GM12878 (cell line): ENCODE measurements at regions not wholly inside any gene's neighbourhood (a gene's known extent, or its start where the extent isn't known, plus 50 kb on each side); places are given as distances from the start of the nearest gene placed in this dataset.

ENCODE experiments used
- ATAC-seq: fragments of 200-7000 bp; cut with Tn5 transposase; 3 replicates; pipeline ENCODE4 v1.9.1; 2020; ENCODE audit warnings: mild to moderate bottlenecking, moderate library complexity
- BruUV-seq: library from RNA; stranded (reverse); fragments of 400-500 nt; replicated peaks from 2 replicates; lab custom pipeline; 2021; lab: Mats Ljungman, UMichigan
- CTCF ChIA-PET: fragments of 300-600 bp; sonication (Branson Sonifier 250); formaldehyde crosslinking; extraction: SDS; loops from one replicate; lab custom pipeline; 2021; ENCODE audit warnings: inconsistent platforms; lab: Yijun Ruan, JAX
- POLR2A ChIA-PET: fragments of 350-600 bp; formaldehyde crosslinking; extraction: SDS; loops from one replicate; lab custom pipeline; 2021; ENCODE audit warnings: inconsistent platforms; lab: Charles Lee
- RAD21 ChIA-PET: fragments of 300-600 bp; sonication (Branson Sonifier 250); formaldehyde crosslinking; loops from one replicate; lab custom pipeline; 2023; ENCODE audit warnings: antibody characterized with exemption; ENCODE audit not compliant: unreplicated experiment; lab: Charles Lee
- SMC1A ChIA-PET: fragments of 300-600 bp; sonication (Branson Sonifier 250); formaldehyde crosslinking; loops from one replicate; lab custom pipeline; 2023; ENCODE audit not compliant: unreplicated experiment, uncharacterized antibody; lab: Charles Lee
- DNase-seq: peaks from one replicate; pipeline ENCODE4 v3.0.0-alpha.2; 2011; ENCODE audit warnings: low read depth, low spot score
- FAIRE-seq: peaks from 3 replicates; lab custom pipeline; 2011; peaks lifted over from hg19 to GRCh38; lab: Jason Lieb, UNC
- H2AFZ ChIP-seq: 2 replicates; pipeline ENCODE4 v1.6.0; 2011; ENCODE audit warnings: low read depth, low read length, control low read depth; ENCODE audit not compliant: control insufficient read depth
- H3K27ac ChIP-seq: 2 replicates; pipeline ENCODE4 v1.5.1; 2011; ENCODE audit warnings: control low read depth; ENCODE audit not compliant: control insufficient read depth, insufficient read depth
- H3K27me3 ChIP-seq, 2 experiments: replicated peaks in 1 of 2; 2 replicates each; pipeline versions ENCODE4 v1.6.0 to v1.6.1; 2011; ENCODE audit warnings: low read length in 1 of 2; ENCODE audit not compliant: control insufficient read depth in 2 of 2, insufficient read depth in 2 of 2
- H3K36me3 ChIP-seq, 2 experiments: 2 replicates each; pipeline ENCODE4 v1.5.1; 2011; ENCODE audit warnings: low read length in 1 of 2; ENCODE audit not compliant: control insufficient read depth in 2 of 2, insufficient read depth in 2 of 2
- H3K4me1 ChIP-seq: 2 replicates; pipeline ENCODE4 v1.6.1; 2011; ENCODE audit warnings: mild to moderate bottlenecking, low read length, moderate library complexity, mixed read lengths; ENCODE audit not compliant: control insufficient read depth, insufficient read depth
- H3K4me2 ChIP-seq: 2 replicates; pipeline ENCODE4 v1.6.0; 2011; ENCODE audit warnings: control low read depth; ENCODE audit not compliant: control insufficient read depth, insufficient read depth
- H3K4me3 ChIP-seq: fragments of 200-600 bp; sonication (generic); 2 replicates; pipeline ENCODE4 v1.5.1; 2016
- H3K79me2 ChIP-seq: 2 replicates; pipeline ENCODE4 v1.6.0; 2011; ENCODE audit warnings: low read length; ENCODE audit not compliant: control insufficient read depth, insufficient read depth
- H3K9ac ChIP-seq: 2 replicates; pipeline ENCODE4 v1.8.0; 2011; ENCODE audit warnings: low read length, control low read depth, mixed read lengths; ENCODE audit not compliant: control insufficient read depth, insufficient read depth
- H3K9me3 ChIP-seq: replicated peaks from 3 replicates; pipeline ENCODE4 v1.5.1; 2011; ENCODE audit warnings: mild to moderate bottlenecking, low read length; ENCODE audit not compliant: control insufficient read depth, insufficient read depth
- H4K20me1 ChIP-seq: 2 replicates; pipeline ENCODE4 v1.6.0; 2011; ENCODE audit not compliant: control insufficient read depth, insufficient read depth
- E2F4 ChIP-seq: IDR thresholded peaks from 2 replicates; pipeline ENCODE4 v1.6.1; 2012; ENCODE audit warnings: low read depth, low read length, improper control_type of control experiment
- EZH2 ChIP-seq: IDR thresholded peaks from 2 replicates; pipeline ENCODE4 v1.6.1; 2012; ENCODE audit warnings: low read depth, mild to moderate bottlenecking, control low read depth, inconsistent platforms, low read length, borderline replicate concordance; ENCODE audit not compliant: control insufficient read depth
- KLF5 ChIP-seq: fragments of 450-650 bp; IDR thresholded peaks from 2 replicates; pipeline ENCODE4 v1.6.1; 2014; ENCODE audit warnings: mild to moderate bottlenecking; ENCODE audit not compliant: partially characterized antibody
- NFYA ChIP-seq: IDR thresholded peaks from 2 replicates; pipeline ENCODE4 v1.6.1; 2011; ENCODE audit warnings: low read depth, mild to moderate bottlenecking, low read length, improper control_type of control experiment, borderline replicate concordance
- RUNX3 ChIP-seq: IDR thresholded peaks from 2 replicates; pipeline ENCODE4 v1.6.1; 2012; ENCODE audit warnings: low read length, inconsistent platforms
- SP1 ChIP-seq: IDR thresholded peaks from one replicate; pipeline ENCODE4 v1.6.1; 2011; ENCODE audit warnings: low read depth, low read length
- ZBED1 ChIP-seq: IDR thresholded peaks from 2 replicates; pipeline ENCODE4 v1.6.1; 2016; ENCODE audit warnings: borderline replicate concordance
- ZBTB11 ChIP-seq: fragments of 450-650 bp; formaldehyde crosslinking; IDR thresholded peaks from 2 replicates; pipeline ENCODE4 v1.5.0; 2022; ENCODE audit warnings: mild to moderate bottlenecking, missing genetic modification characterization
- WGBS: methylation state at CpG from one replicate; pipeline ENCODE4 v1.1.6; 2016; ENCODE audit warnings: low lambda C conversion rate; ENCODE audit not compliant: insufficient replicate concordance, insufficient coverage; ENCODE audit errors: missing lambda C conversion rate; 5-methylcytosine and 5-hydroxymethylcytosine counted together
- in situ Hi-C: fragments of 300-500 bp; cut with MboI; formaldehyde crosslinking; loops from 9 replicates; pipeline ENCODE4 v1.14.3; 2018; ENCODE audit warnings: mixed read lengths
- intact Hi-C: fragments of 100-400 bp; cut with micrococcal nuclease; formaldehyde crosslinking; loops from one replicate; pipeline ENCODE4 v1.14.2; 2022; ENCODE audit not compliant: unreplicated experiment

- DNase-seq (no peak), FAIRE-seq (no peak), ATAC-seq (no peak)
- in situ Hi-C loops = no loop called here
- Histone ChIP-seq H3K27ac (no peak overlapping the region), H3K9me3 (no peaks in the 10 kb centered on the region), H3K4me1 (no peaks in the 10 kb centered on the region), H3K4me3 (no peak overlapping the region), H3K9ac (no peak overlapping the region), H3K27me3 (no peaks in the 10 kb centered on the region), H3K36me3 (no peaks in the 10 kb centered on the region), H2AFZ (no peak overlapping the region), H4K20me1 (no peaks in the 10 kb centered on the region), H3K4me2 (no peak overlapping the region), H3K79me2 (no peaks in the 10 kb centered on the region)
- POLR2A ChIA-PET = no interaction called here
- 44% methylated on average over 2 of the region's 2 CpGs for WGBS
- RAD21 ChIA-PET = no interaction called here
- intact Hi-C loops = no loop called here
- TF ChIP-seq ZBTB11 (CRISPR knock-in tag) (no peak), KLF5 (no peak), RUNX3 (no peak), E2F4 (no peak), EZH2 (no peak), ZBED1 (no peak), NFYA (no peak), SP1 (no peak)
- BruUV-seq = no TSS peak
- SMC1A ChIA-PET = interaction anchor here (0.8 kb wide), 1 partner anchor 11 kb away, joined by 3 read pairs; no protein-coding TSS in a partner anchor
- CTCF ChIA-PET = no interaction called here
These were observed 366.8 kb upstream of the KCNMB2 start for GRCh38 chr3:178169421-178169820.
